ENCODE measurements at regions not wholly inside any gene's neighbourhood (a gene's known extent, or its start where the extent isn't known, plus 50 kb on each side); places are given as distances from the start of the nearest gene placed in this dataset.
"Not testable (repeated sequence)": the region's sequence is repeated elsewhere in the genome, so short reads cannot be mapped to it uniquely, and the experiment has no call there.

GRCh38 chr5:25190521-25191000 is 545.8 kb upstream of the CDH10 start:
- DNase-seq (ENCODE audit: low spot score): no peak

- DNase-seq (ENCODE audit: low spot score): peak; percentile 50
These were observed 536.5 kb upstream of the CDH10 start for GRCh38 chr5:25181249-25181648.

GRCh38 chr5:25162616-25163015 is 517.8 kb upstream of the CDH10 start:
- DNase-seq (ENCODE audit: low spot score): not testable (repeated sequence)

- no peak for DNase-seq (ENCODE audit: low spot score)
These were observed 516.1 kb upstream of the CDH10 start for GRCh38 chr5:25160891-25161290.

GRCh38 chr5:25150819-25151218 is 506.0 kb upstream of the CDH10 start:
- DNase-seq (ENCODE audit: low spot score): no peak

- DNase-seq (ENCODE audit: low spot score): no peak
These were observed 483.8 kb upstream of the CDH10 start for GRCh38 chr5:25128606-25129005.

GRCh38 chr5:25119650-25120049 is 474.9 kb upstream of the CDH10 start:
- no peak for DNase-seq (ENCODE audit: low spot score)

GRCh38 chr5:25107853-25108252 is 463.1 kb upstream of the CDH10 start:
- no peak for DNase-seq (ENCODE audit: low spot score)

GRCh38 chr5:25099538-25099937 is 454.8 kb upstream of the CDH10 start:
- no peak for DNase-seq (ENCODE audit: low spot score)

- no peak for DNase-seq (ENCODE audit: low spot score)
These were observed 450.5 kb upstream of the CDH10 start for GRCh38 chr5:25095261-25095660.

- DNase-seq (ENCODE audit: low spot score): no peak
These were observed 449.4 kb upstream of the CDH10 start for GRCh38 chr5:25094219-25094618.

GRCh38 chr5:25091921-25092320 is 447.1 kb upstream of the CDH10 start:
- DNase-seq (ENCODE audit: low spot score): no peak

GRCh38 chr5:25090854-25091253 is 446.1 kb upstream of the CDH10 start:
- DNase-seq (ENCODE audit: low spot score): no peak

GRCh38 chr5:25090275-25090674 is 445.5 kb upstream of the CDH10 start:
- DNase-seq (ENCODE audit: low spot score): no peak

- not testable (repeated sequence) for DNase-seq (ENCODE audit: low spot score)
These were observed 443.9 kb upstream of the CDH10 start for GRCh38 chr5:25088689-25089088.

- DNase-seq (ENCODE audit: low spot score): not testable (repeated sequence)
These were observed 438.5 kb upstream of the CDH10 start for GRCh38 chr5:25083261-25083660.

GRCh38 chr5:25066239-25066638 is 421.5 kb upstream of the CDH10 start:
- no peak for DNase-seq (ENCODE audit: low spot score)

GRCh38 chr5:25064306-25064705 is 419.5 kb upstream of the CDH10 start:
- DNase-seq (ENCODE audit: low spot score): no peak

- DNase-seq (ENCODE audit: low spot score): no peak
These were observed 415.8 kb upstream of the CDH10 start for GRCh38 chr5:25060575-25060974.

GRCh38 chr5:25056836-25057235 is 412.1 kb upstream of the CDH10 start:
- no peak for DNase-seq (ENCODE audit: low spot score)

- DNase-seq (ENCODE audit: low spot score): no peak
These were observed 388.9 kb upstream of the CDH10 start for GRCh38 chr5:25033658-25034057.

- no peak for DNase-seq (ENCODE audit: low spot score)
These were observed 384.2 kb upstream of the CDH10 start for GRCh38 chr5:25029004-25029403.

GRCh38 chr5:25027526-25027925 is 382.7 kb upstream of the CDH10 start:
- DNase-seq (ENCODE audit: low spot score): no peak

GRCh38 chr5:25027061-25027460 is 382.3 kb upstream of the CDH10 start:
- DNase-seq (ENCODE audit: low spot score): no peak

- no peak for DNase-seq (ENCODE audit: low spot score)
These were observed 381.1 kb upstream of the CDH10 start for GRCh38 chr5:25025831-25026230.
